Stimulated activated CD8-positive, alpha-beta memory T cell treated with anti-CD3 and anti-CD28 coated beads, Interleukin-7, amount 100 ng/mL, for 48 hours (primary cell): ENCODE measurements at regions not wholly inside any gene's neighbourhood (a gene's known extent, or its start where the extent isn't known, plus 50 kb on each side); places are given as distances from the start of the nearest gene placed in this dataset.

Experiments used
- DNase-seq, 2 donors: peaks; one replicate each; pipeline ENCODE4 v3.0.0-alpha.2; 2020; ENCODE audit warnings: low read depth in 1 of 2; ENCODE audit errors: extremely low read depth in 1 of 2

DNA sequence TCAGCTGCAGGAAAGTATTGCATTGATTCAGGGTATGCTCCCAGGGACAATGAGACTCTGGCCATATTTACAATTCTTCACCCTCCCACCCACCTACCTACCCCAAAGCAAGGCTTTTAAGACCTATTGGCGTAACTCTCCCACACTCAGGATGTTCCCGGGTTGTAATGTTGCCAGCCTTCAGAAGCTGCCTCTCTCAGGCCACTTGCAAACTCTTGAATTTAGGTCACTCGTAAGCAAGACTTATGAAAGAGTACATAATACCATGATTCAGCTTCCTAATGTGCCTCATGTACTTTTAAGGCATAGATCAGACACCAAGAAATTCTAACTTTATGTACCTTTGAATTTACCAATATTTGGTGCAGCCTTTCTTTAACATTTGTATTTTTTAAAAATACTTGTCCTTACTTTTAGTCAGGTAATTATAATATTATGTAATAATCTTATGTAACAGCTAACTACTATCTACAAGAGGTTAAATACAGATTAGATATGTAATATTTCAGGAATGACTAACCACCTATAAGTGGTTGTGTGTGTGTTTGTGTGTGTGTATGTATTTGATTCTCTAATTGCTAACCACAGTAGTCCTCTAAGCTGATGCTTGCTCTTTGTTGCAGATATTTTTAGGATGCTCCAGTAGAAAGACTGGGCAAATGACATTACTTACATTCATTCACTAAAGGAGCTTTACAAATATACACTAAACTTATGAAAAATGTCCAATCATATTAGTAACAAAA is 630.5 kb upstream of the MEF2C start:
- DNase-seq: no peak

- no peak for DNase-seq
These were observed 621.1 kb upstream of the MEF2C start for GRCh38 chr5:89504051-89504450.

DNA sequence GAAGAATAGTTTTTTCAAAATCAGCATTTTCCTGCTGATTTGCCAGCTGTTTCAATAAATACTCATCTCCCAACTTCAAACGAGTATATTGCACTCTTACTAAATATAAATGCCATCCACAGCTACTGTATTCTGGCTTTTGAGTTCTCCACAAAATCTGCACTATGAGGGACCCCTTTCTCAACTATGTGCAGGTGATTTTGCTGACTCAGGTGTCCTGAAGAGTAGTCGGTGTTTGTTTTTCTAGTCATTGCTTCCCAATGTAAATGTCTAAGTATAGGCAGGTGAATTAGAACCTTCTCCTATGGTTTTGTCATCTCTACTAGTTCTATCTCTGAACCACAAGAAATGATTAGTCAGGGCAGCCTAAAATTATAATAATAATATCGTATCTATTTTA is 616.8 kb upstream of the MEF2C start:
- no peak for DNase-seq

DNA sequence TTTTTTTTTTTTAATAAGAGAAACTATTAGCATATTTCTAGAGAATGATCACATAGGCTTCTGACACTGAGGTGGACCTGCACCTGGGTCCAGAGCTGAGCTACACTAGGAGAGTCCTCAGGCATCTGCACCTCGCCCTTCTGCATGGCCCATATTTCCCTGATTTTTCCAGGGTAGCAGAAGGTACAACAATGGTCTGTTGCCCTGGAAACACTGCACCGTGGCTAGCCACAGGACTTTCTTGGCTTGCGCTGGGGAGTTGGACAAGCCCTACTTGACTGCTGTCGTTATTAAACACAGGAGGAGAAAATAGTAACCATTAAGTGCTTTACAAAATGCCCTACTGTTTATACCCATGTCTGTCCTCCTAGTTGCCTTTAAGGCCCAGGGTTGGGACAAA is 615.7 kb upstream of the MEF2C start:
- no peak for DNase-seq

GRCh38 chr5:89493414-89493813 is 610.4 kb upstream of the MEF2C start:
- no peak for DNase-seq

GRCh38 chr5:89484962-89485361 is 602.0 kb upstream of the MEF2C start:
- DNase-seq: no peak

DNA sequence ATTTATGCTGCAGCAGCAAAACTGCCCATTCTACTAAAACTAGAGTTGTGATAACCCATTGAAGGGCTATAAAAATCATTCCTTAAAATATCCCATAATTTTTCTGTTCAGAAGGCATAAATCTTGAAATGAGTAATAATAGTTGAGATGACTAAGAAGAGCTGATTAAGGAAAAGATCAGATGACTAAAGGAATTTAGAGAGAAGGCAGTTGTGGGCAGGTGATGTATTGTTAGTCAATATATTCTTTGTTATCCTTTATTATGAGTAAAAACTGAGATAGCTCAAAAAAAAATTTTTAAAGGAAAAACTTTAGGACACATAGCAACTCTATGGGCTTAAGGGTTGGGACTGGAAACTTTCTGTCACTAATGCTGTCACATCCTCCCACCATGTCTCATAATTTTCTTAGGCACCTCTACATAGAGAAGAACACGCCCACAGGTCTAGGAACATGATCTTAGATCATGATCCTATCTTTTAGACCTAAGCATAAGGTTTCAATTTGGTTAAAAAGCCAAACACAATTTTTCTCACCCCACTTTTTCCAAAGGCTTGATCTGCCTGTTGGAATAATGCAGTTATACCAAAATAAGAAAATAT is 597.5 kb upstream of the MEF2C start:
- no peak for DNase-seq

- DNase-seq: no peak
These were observed 595.9 kb upstream of the MEF2C start for GRCh38 chr5:89478851-89479250.

DNA sequence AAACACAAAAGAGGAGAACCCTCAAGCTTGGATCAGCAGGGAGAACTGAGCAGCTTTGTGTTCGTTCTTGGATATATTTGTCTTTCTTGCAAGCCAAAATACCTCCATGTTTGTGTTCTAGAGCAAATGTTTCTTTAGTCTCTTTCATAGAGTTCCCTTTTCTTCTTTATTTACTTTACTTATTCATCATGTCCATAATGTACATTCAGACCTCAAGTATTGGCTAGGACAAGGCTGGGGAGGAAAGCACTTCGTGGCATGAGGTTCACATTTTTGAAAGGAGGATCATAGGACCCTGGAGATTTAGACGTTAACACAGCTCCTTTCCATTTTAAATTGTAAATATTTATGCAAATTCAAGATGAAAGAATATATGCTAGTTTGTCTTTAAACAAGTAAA is 590.2 kb upstream of the MEF2C start:
- no peak for DNase-seq

DNA sequence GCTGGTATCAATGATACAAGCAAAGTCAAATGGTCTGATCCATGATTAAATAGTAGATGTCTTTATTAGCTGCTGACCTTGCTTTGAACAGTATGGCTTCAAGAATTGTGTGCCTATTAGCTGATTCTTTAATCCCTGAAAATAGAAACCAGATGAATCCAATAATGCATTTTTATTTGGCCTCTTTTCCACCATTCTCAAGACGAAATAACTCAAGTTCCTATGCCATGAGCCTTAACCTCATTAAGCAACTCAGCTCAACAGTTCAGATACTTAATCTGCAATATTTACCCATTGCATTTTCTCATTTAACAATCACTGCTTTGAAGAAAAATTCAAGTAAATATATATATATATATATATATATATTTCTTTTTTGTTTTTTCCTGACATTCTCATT is 588.6 kb upstream of the MEF2C start:
- DNase-seq: no peak

GRCh38 chr5:89471115-89471514 is 588.1 kb upstream of the MEF2C start:
- DNase-seq: no peak

- no peak for DNase-seq
These were observed 587.7 kb upstream of the MEF2C start for GRCh38 chr5:89470658-89471057.

DNA sequence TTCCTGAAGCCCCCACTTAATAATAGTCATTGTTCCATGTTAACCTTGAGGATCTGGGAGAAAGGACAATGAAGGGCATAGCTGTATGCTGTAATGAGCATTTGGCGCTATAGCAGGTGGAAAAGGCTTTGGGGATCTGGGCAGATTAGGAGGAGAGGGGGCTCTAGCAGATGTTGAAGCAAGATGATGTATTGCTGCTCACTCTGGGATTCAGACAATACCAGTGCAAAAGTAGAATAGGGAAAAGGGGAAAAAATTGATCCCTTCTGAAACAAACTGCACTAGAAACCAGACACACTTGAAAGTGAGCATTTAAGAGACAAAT is 575.3 kb upstream of the MEF2C start:
- DNase-seq: no peak

- DNase-seq: no peak
These were observed 574.7 kb upstream of the MEF2C start for GRCh38 chr5:89457411-89458331.

- no peak for DNase-seq
These were observed 569.1 kb upstream of the MEF2C start for GRCh38 chr5:89452081-89452480.

- no peak for DNase-seq
These were observed 568.3 kb upstream of the MEF2C start for GRCh38 chr5:89451263-89451662.

DNA sequence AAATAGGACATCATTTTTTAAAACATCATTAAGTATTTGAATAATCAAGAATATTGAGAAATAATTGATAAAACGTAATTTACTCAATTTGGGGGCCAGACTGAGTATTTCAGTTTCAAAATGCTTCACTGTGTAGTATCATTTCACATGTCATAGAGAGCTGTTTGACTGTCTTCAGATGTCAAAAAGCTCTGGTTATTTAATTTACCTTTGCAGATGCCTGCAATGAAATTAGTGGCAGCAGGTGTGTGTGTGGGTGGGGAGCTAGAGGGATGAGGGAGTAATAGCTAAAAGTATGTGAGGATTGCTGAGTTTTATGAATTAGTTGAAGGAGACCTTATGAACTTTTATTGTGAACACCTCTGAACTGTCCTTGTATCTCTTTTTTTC is 567.2 kb upstream of the MEF2C start:
- DNase-seq: no peak

- DNase-seq: no peak
These were observed 566.6 kb upstream of the MEF2C start for GRCh38 chr5:89449392-89450148.

DNA sequence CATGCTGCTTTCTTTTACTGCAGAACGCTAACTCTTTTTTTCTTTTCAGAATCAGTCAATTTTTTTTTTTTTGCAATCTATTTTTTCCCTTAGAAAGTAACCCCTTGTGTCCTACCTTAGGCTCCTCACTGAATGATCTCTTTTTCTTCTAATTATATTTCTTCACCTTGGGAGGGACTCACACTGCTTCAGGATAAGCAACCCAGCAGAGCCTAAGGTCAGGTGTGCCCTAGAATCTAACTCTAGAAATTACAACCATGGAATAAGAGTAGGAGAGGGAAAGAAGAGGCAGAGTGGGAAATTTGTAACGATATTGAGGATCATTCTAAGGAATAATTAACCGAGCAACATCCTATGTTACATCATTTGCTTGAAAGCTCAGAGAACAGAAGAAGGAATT is 564.0 kb upstream of the MEF2C start:
- DNase-seq: no peak

DNA sequence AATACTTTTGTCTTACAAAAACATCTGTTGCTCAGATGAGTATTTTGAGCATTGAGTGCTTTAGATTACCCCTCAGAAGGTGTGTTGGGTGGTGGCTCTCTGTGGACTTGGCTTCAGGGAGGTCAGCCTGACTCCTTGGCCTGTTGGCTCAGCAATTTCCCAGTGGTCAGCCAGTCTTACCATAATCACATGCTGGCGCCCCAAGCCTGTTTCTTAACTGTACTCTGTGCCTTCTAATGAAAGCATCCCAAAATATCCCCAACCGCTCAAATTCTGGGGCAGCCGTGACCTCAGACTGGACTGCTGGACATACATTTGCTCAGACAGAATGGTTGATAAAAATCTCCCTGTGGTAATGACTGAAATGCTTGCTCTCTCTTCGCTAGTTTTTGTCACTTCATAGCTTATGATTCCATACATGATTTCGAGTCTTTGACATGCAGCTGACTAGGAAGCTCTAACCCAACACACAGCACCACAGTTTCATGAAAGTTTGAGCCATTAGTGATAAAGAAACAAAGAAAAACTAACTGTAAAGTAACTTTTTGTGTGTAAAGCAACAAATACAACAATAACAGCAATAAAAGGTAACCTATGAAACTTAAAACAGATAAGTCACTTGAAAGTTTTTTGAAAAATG is 562.2 kb upstream of the MEF2C start:
- DNase-seq: no peak

GRCh38 chr5:89444088-89444487 is 561.1 kb upstream of the MEF2C start:
- DNase-seq: no peak
